ENCODE measurements at regions not wholly inside any gene's neighbourhood (a gene's known extent, or its start where the extent isn't known, plus 50 kb on each side); places are given as distances from the start of the nearest gene placed in this dataset.
"Not testable (repeated sequence)": the region's sequence is repeated elsewhere in the genome, so short reads cannot be mapped to it uniquely, and the experiment has no call there.

- no peak for DNase-seq (ENCODE audit: low spot score)
These were observed 1144.6 kb downstream of the SORCS3 start for GRCh38 chr10:105785721-105786120.

DNA sequence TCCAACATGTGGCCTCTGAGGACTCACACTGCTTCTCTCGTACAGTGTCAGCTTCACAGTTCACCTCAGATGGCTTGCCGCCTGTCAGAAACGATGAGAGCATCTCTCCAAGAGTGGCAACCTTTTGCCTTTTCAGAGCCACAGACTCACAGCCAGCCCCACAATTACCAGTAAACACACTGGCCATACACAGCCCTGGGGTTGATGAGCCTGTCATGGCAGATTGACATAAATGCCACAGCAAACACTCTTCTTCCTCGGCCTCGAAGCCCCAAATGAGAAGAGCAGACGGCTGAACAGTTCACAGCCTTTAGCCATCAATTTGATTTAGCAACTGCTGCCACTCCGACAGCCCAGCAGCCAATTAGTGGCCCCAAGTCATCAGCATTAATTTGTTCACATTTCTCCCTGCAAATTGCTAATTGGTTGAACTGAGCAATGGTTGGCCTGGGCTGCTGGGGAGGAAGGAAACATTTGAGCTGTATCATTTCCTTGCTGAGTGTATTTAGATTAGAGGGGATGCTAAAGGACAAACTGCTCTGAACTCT is 1142.9 kb downstream of the SORCS3 start:
- no peak for DNase-seq (ENCODE audit: low spot score)

DNA sequence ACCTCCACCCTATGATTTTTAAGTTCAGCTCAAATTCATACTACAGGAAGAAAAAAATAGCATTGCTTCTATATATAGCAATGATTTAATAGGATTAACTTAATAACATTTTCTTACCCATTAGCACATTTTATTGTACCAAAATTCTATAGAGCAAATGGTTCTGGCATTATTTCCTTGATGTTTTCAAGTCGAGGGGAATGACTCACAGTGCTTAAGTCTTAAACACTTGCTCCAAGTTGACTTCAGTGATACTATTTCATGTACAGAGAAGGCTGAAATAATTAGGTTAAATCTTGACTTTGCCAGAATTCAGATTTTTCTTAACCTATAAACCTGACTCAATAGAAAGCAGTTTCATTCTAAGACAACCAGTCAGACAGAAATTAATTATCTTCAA is 1133.8 kb downstream of the SORCS3 start:
- no peak for DNase-seq (ENCODE audit: low spot score)

DNA sequence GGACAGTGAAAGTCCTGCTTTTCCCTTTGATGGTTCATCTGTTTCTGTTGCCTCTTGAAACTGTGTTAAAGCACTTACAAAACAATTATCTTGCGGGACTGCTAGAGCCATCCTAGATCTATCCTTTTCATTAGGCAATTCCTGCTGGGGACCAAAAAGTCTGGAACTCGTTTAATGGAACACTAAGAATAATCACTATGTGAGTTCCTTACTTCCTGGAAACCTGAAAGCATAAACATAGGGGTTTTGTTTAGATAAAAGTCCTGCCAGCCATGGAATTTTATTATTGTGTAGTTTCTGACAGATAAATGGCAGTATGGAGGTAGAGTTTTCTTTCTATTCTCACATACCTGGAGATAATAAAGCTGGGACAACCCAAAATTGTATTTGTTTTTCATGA is 1133.3 kb downstream of the SORCS3 start:
- no peak for DNase-seq (ENCODE audit: low spot score)

GRCh38 chr10:105770524-105771212 is 1129.6 kb downstream of the SORCS3 start:
- no peak for DNase-seq (ENCODE audit: low spot score)

- DNase-seq (ENCODE audit: low spot score), result no peak
These were observed 1128.4 kb downstream of the SORCS3 start for GRCh38 chr10:105769248-105770184.

- DNase-seq (ENCODE audit: low spot score), result no peak
These were observed 1122.5 kb downstream of the SORCS3 start for GRCh38 chr10:105763611-105764010.

DNA sequence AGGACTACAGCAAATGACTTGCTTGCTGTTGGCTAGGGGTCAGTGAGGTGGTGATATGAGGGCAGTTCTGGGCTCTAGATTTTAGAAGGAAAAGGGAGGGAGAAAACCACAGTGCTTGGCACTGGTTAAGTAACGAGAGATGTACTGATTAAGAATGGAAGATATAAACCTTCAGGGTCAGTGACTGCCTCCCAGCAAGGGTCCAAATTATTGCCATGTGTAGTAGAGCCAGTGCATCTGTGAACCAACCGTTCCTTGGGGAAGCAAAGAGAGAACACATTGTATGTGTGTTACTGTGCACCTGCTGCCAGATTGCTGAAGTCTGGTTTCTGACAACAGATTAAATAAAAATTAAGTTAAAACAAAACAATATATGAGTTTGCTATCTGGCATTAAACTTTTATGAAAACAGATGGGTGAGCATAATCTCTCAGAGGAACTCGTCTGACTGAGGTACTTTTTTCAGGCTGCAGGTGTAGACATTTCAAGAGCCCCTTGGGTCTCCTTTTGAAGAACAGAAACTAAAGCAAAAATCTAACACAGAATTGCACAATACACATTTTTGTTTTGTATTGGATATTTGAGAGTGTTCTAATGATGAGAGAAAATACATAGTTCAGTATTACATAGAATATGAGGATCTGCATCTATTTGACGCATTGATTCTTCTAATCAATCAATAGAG is 1120.6 kb downstream of the SORCS3 start:
- DNase-seq (ENCODE audit: low spot score), result no peak

- no peak for DNase-seq (ENCODE audit: low spot score)
These were observed 1118.6 kb downstream of the SORCS3 start for GRCh38 chr10:105759669-105760068.

- DNase-seq (ENCODE audit: low spot score), result no peak
These were observed 1117.3 kb downstream of the SORCS3 start for GRCh38 chr10:105758209-105758998.

DNA sequence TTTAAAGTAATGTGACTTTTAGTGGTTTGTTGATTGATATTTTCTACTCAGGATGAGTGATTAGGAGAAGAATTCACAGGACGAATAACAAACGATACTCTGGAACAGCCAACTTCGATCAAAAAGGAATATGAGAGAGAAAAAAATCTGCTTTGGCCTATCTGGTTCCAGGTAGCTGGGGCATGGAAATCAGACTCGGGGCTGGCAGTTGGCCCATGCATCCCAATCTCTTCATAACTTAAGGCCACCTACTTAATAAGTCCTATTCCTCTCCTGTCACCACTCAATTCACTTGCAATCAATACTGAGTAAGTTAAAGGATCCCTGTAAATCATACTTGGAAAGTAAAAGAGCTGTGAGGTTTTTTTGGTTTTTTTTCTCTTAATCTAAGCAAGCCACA is 1116.2 kb downstream of the SORCS3 start:
- no peak for DNase-seq (ENCODE audit: low spot score)

- no peak for DNase-seq (ENCODE audit: low spot score)
These were observed 1115.3 kb downstream of the SORCS3 start for GRCh38 chr10:105756386-105756785.

- DNase-seq (ENCODE audit: low spot score), result no peak
These were observed 1110.6 kb downstream of the SORCS3 start for GRCh38 chr10:105751688-105752087.

DNA sequence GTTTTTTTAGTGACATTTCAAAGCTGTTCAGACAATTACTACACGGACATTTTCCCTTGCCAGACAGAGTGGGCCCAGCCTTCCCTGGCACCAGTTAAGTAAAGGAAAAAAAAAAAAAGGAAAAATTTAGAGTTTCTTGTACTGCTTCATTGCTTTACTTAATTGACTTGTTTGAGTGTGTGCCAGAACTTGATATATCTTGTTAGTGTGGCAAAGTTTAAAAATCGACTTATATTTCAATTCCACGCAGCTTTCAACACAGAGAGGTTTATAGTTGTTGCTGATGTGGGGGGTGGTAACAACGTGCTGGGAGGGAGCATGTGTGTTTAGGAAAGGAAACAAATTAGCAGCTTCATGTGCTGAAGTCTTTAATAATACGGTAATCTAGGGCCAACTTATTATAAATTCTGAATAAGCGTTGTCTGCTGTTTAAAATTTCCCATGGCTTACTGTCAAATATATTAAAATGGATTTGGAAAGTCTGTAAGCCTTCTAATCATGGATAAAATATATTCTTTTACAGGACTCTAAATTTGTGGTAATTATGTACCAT is 1104.6 kb downstream of the SORCS3 start:
- no peak for DNase-seq (ENCODE audit: low spot score)

- no peak for DNase-seq (ENCODE audit: low spot score)
These were observed 1102.4 kb downstream of the SORCS3 start for GRCh38 chr10:105743343-105744056.

DNA sequence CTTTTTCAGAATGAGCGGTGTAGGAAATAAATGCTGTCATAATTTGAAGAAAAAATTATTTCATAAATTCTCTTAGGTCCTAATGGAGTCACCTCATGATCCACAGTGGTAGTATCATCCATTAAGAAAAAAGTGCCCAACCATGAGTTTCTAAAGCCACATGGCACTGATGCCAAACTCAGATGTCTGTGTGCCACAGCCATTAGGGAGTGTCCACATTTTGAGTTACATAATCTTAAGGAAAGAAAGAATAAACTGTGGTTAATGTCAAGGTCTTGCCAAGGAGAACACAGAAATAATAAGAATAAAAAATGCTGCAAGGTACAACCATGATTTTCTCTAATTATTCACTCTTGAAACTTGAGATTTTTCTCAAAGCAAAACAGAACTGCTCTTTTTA is 1101.8 kb downstream of the SORCS3 start:
- no peak for DNase-seq (ENCODE audit: low spot score)

- no peak for DNase-seq (ENCODE audit: low spot score)
These were observed 1101.1 kb downstream of the SORCS3 start for GRCh38 chr10:105742184-105742583.

- no peak for DNase-seq (ENCODE audit: low spot score)
These were observed 1093.4 kb downstream of the SORCS3 start for GRCh38 chr10:105734479-105734878.

- DNase-seq (ENCODE audit: low spot score), result no peak
These were observed 1092.8 kb downstream of the SORCS3 start for GRCh38 chr10:105733924-105734323.

DNA sequence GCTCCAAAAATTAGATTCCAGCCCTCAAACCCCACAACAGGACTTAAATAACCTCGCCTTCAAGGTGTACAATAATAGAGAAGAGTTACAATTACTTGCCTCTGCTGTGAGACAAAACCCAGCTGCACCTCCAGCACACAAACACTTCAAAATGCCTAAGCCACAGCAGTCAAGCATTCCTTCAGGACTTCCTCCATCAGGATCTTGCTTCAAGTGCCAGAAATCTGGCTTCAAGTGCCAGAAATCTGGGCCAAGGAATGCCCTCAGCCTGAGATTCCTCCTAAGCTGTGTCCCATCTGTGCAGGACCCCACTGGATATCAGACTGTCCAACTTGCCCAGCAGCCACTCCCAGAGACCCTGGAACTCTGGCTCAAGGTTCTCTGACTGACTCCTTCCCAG is 1088.3 kb downstream of the SORCS3 start:
- no peak for DNase-seq (ENCODE audit: low spot score)

- not testable (repeated sequence) for DNase-seq (ENCODE audit: low spot score)
These were observed 1086.5 kb downstream of the SORCS3 start for GRCh38 chr10:105727586-105727985.
